HG03460 (cell line): ENCODE measurements at regions not wholly inside any gene's neighbourhood (a gene's known extent, or its start where the extent isn't known, plus 50 kb on each side); places are given as distances from the start of the nearest gene placed in this dataset.
A peak's percentile ranks its signal among the peaks of the same experiment; 100 is the strongest.

Experiments
- ATAC-seq: cut with Tn5 transposase; IDR thresholded peaks from one replicate; pipeline ENCODE4 v1.9.1; 2021; ENCODE audit not compliant: unreplicated experiment

GRCh38 chr9:74303945-74304344 lies 193.2 kb upstream of the RORB start:
- no peak for ATAC-seq

- no peak for ATAC-seq
Measured at GRCh38 chr9:74304598-74304997, 192.5 kb upstream of the RORB start.

- ATAC-seq, result no peak
Measured at GRCh38 chr9:74309654-74310053, 187.5 kb upstream of the RORB start.

DNA sequence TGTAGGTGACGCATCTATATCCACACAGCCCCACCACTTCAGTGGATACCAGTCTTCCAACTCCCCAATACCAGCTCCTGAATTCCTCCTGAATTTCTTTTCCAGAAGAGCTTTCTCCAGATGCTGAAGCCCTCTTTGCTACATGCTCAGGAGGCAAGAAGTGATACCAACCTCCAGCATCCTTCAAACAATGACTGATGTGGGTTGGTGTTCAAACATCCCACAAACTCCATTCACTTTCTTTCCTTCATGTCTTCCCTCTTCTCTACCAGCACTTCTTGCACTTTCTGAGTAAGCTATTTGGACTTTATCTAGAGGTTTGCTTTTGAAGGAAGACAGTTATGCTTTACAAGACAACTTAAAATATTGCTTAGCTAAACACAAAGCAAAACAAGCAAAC lies 179.9 kb upstream of the RORB start:
- no peak for ATAC-seq

DNA sequence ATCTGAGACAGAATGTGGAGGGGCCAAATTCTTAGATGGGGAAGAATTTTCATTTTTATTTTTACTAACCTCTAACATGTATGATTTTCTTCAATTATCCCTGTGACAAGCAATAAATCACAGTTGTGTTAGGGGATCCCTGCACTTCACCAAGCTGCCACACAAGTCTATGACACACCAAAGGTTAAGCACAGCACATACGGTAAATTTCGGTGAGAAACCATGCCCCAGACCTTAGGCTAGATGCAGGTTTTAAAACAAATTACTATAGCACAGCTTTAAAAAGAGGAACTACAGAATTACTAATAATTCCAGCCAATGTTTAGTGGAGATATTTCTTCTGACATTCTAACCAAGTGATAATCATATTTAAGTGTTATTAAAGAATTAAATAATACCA lies 175.7 kb upstream of the RORB start:
- ATAC-seq, result no peak

- no peak for ATAC-seq
Measured at GRCh38 chr9:74322661-74323314, 174.3 kb upstream of the RORB start.

DNA sequence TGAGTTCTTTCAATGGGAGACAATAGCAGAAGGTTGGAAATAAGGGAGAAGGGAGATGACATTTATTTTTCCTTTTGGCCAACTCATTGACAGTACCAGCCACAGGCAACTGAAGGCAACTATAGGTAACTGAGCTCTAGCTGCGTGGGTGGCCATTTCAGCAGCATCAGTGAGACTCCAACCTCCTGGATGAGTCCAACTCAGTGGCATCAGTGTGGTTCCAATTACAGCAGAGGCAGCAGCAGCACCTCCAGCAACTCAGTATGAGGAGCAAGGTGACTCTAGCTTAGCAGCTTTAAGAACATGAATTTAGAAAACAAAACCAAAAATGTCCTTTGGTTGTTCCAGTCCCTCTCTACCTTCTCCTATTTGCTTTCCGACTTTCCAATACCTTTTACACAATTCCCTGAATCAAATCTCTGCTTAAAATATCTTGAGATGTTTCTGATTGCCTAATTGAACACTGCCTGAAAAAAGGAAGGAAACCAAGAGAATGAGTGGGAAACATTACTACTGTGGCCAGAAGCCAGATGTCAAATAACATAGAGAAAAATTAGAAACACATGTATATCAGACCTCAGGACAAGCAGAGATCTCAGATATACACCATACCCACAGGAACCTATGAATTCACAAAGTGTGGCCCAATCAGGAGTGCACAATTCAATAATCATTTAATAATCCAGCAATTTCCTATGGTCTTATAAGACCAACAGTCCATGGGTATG lies 166.5 kb upstream of the RORB start:
- ATAC-seq, result no peak

DNA sequence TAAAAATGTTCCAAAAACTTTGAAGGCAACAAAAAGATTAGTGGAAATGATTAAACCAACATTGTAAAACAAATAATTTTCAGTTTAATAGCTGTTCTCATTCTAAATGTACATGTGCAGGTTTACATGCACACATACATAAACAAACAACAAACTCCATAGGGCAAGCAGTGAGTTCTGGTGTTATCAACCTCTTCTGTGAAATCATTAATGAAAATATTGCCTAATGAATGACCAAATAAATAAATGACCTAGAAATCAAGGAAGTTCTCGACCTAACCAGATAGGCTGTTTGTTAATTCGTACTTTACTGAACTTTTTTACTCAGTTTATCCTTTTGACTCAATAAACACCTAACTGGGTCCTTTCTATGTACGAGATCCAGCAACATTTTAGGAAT lies 165.5 kb upstream of the RORB start:
- ATAC-seq, result no peak

DNA sequence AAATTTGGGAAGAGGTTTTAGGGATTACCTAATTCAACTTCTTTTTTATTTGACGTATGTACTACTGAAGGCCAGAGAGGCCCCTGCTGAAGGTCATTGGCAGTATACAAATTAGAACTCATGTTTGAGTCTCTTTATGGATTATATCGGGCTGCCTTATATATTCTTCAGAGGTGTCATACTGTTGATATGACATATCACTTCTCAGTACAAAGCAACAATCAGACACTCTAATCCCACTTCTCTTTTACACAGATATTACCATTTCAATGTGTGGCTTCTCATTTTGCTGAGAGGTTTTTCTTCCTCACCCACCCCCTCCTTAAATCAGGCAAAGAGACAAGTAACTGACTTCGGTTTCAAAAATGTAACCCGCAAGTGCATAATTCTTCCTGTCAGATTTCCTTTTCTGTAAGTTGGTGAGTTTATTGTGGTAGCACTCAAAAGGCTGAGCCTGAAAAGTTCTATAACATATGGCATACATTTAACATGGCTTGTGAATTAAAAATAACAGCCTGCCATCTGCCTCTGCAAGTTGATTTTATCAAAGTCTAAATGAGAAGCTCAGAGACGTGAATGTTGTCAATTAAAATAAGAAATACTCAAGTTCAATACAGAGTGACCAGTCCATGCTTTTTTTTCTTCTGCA lies 163.6 kb upstream of the RORB start:
- no peak for ATAC-seq

GRCh38 chr9:74334271-74334670 lies 162.9 kb upstream of the RORB start:
- no peak for ATAC-seq

DNA sequence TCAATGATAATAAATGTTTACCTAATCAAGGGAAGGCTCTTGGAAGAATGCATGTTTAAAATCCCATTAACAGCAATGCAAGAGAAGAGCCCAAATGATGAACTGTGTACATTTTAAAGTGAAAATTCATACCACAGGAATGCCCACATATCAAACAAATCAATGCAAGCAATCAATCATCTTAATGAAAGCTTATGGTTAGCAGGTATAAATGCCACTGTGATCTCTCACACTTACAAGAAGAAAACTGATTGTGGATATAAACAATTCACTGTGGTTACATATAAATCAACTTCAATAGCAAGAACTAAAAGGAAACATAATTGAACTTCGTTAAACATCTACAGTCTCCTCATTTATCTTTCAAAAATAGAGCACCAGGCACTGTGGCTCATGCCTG lies 161.0 kb upstream of the RORB start:
- no peak for ATAC-seq

- ATAC-seq, result no peak
Measured at GRCh38 chr9:74348777-74349176, 148.4 kb upstream of the RORB start.

GRCh38 chr9:74355107-74355506 lies 142.0 kb upstream of the RORB start:
- ATAC-seq, result no peak

- ATAC-seq, result no peak
Measured at GRCh38 chr9:74357577-74357976, 139.6 kb upstream of the RORB start.

DNA sequence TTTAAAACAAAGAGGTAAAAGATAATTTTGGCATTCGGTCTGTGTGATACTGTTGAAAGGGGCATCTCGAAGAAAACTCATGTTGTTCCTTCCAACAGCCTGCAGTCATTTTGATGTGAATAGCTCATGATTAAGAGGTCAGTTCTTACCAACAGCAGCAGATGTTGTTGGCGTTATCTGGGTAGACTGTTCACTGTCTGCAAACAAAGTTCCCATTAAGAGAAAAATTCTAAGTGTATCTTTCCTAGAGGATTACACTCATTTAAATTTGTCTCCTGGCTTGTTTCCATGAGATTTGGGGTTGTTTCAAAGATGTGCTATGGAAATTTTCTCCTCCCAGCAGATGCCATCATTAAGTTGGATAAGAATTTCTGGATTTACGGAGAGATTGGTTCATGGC lies 138.2 kb upstream of the RORB start:
- no peak for ATAC-seq

DNA sequence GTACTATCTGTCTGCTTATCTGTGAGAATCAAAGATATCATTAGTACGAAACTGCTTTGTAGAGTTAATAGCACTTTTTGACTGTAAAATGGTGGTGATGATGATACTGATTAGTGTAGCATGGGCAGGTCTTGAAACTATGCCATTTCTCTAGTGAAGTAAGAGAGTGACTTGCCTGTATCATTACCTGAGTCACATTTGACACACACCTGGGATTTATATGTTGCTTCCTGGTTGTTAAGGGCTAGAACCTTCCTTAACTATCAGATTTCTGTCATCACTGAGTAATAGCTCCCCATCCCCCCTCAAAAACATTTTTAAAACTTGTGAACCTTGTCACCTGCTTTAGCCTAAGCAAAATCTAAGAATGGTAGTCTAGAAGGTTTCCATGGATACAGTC lies 135.6 kb upstream of the RORB start:
- no peak for ATAC-seq

GRCh38 chr9:74362423-74362822 lies 134.7 kb upstream of the RORB start:
- no peak for ATAC-seq

GRCh38 chr9:74366111-74366510 lies 131.0 kb upstream of the RORB start:
- ATAC-seq, result no peak

DNA sequence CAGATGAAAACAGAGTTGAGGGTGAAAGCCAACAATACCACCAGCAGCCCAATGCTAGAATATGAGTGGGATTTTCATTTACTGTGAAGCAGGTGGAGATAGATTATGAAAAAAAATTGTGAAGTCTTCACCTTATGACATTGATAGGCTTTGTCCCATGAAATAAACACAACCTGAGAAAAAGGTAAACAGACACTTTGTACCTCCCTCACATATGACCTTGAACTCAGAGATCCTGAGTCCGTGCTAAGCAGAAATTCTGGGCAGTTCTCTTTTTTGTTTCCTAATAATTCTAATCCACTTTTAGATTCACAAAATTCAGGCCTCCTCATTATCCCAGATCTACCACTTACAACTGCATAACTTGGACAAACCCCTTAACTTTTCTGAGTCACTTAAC lies 127.3 kb upstream of the RORB start:
- ATAC-seq, result no peak

- no peak for ATAC-seq
Measured at GRCh38 chr9:74373348-74373747, 123.8 kb upstream of the RORB start.

DNA sequence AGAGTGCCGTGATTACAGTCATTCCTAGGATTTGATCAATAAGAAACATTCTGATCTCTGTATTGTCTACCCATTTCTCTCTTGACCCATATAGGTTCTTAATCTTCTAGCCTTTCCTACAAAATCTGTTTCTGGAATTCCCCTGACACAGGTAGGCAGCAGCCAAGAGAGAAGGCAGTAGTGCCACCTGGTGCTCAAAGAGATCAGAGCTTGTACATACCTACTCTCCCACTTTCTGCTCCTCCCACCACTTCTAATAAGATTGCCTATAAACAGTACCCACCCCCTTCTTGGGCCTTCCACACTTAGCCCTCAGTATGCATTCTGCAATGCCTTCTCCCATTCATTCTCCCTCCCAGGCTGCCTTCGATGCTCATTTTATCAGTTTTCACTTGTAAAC lies 117.4 kb upstream of the RORB start:
- ATAC-seq, result peak; percentile 80

DNA sequence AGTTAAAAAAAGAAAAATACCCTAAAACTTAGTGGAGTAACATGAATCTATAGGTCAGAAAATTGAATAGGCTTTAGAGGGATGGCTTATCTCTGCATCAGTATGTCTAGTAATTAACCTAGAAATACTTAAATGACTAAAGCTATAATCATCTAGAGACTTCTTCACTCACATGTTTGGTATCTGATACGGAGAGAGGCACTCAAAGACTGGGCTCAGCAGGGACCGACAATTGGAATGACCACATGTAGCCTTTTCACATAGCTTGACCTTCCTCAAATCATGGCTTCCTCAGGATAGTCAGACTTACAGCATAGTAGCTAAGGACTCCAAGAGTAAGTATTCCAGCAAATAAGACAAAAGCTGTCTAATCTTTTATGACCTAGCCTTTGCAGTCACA lies 105.3 kb upstream of the RORB start:
- ATAC-seq, result no peak
